Caco-2 (cell line): ENCODE measurements at regions not wholly inside any gene's neighbourhood (a gene's known extent, or its start where the extent isn't known, plus 50 kb on each side); places are given as distances from the start of the nearest gene placed in this dataset.

Experiments used
- BruUV-seq: library from RNA; stranded (reverse); fragments of 400-500 nt; replicated peaks from 2 replicates; lab custom pipeline; 2021; lab: Mats Ljungman, UMichigan
- CTCF ChIA-PET: fragments of 300-600 bp; sonication (Branson Sonifier 250); formaldehyde crosslinking; loops from one replicate; lab custom pipeline; 2022; ENCODE audit warnings: antibody characterized with exemption; lab: Charles Lee
- POLR2A ChIA-PET: fragments of 300-600 bp; sonication (Branson Sonifier 250); formaldehyde crosslinking; loops from one replicate; lab custom pipeline; 2022; ENCODE audit warnings: antibody characterized with exemption; lab: Charles Lee
- DNase-seq, 2 experiments: peaks; one replicate each; pipeline versions ENCODE4 v3.0.0 to v3.0.0-alpha.2; 2020 to 2022
- H3K27me3 ChIP-seq: replicated peaks from 2 replicates; pipeline ENCODE4 v1.6.0; 2011; ENCODE audit warnings: low read length; ENCODE audit not compliant: control insufficient read depth, insufficient read depth
- H3K36me3 ChIP-seq: 2 replicates; pipeline ENCODE4 v1.5.1; 2011; ENCODE audit warnings: low read length; ENCODE audit not compliant: control insufficient read depth, insufficient read depth
- H3K4me1 ChIP-seq: fragments of 250-450 bp; sonication (Bioruptor Pico); 2 replicates; pipeline ENCODE4 v1.5.1; 2020; ENCODE audit warnings: mild to moderate bottlenecking
- H3K4me3 ChIP-seq: 2 replicates; pipeline ENCODE4 v1.5.1; 2011; ENCODE audit warnings: low read depth, mild to moderate bottlenecking, control low read depth, low read length
- H3K9me3 ChIP-seq: fragments of 250-450 bp; sonication (Bioruptor Pico); 2 replicates; pipeline ENCODE4 v1.5.1; 2020; ENCODE audit warnings: mild to moderate bottlenecking, moderate library complexity
- H3K27ac Mint-ChIP-seq: one replicate; pipeline ENCODE4 v1.8.0; 2022; ENCODE audit warnings: mixed read lengths; ENCODE audit not compliant: unreplicated experiment
- H3K27me3 Mint-ChIP-seq: one replicate; pipeline ENCODE4 v1.8.0; 2022; ENCODE audit warnings: mixed read lengths; ENCODE audit not compliant: insufficient read depth, unreplicated experiment
- H3K36me3 Mint-ChIP-seq: one replicate; pipeline ENCODE4 v1.8.0; 2022; ENCODE audit warnings: mild to moderate bottlenecking, mixed read lengths; ENCODE audit not compliant: insufficient read depth, unreplicated experiment
- H3K4me1 Mint-ChIP-seq: one replicate; pipeline ENCODE4 v1.8.0; 2022; ENCODE audit warnings: low read depth, mixed read lengths; ENCODE audit not compliant: unreplicated experiment
- H3K4me3 Mint-ChIP-seq: one replicate; pipeline ENCODE4 v1.8.0; 2022; ENCODE audit warnings: mild to moderate bottlenecking, moderate library complexity, mixed read lengths; ENCODE audit not compliant: unreplicated experiment
- H3K9me3 Mint-ChIP-seq: one replicate; pipeline ENCODE4 v1.8.0; 2022; ENCODE audit warnings: mixed read lengths; ENCODE audit not compliant: unreplicated experiment
- intact Hi-C: fragments of 100-400 bp; cut with micrococcal nuclease; formaldehyde crosslinking; loops from one replicate; pipeline ENCODE4 v1.10.0; 2022; ENCODE audit not compliant: unreplicated experiment
- TF ChIP-seq, protein P1 (sequence below), 2 experiments: fragments of 200-600 bp in 1 of 2; IDR thresholded peaks; 1 replicate in 1 of 2; 2 replicates in 1 of 2; pipeline versions ENCODE4 v1.5.1 to v1.8.0; 2011 to 2022; ENCODE audit warnings: antibody characterized with exemption in 1 of 2, control low read depth in 1 of 2, inconsistent platforms in 1 of 2, low read depth in 1 of 2, low read length in 1 of 2, mild to moderate bottlenecking in 1 of 2, moderate library complexity in 1 of 2; ENCODE audit not compliant: insufficient read depth in 1 of 2, severe bottlenecking in 1 of 2, unreplicated experiment in 1 of 2

DNA sequence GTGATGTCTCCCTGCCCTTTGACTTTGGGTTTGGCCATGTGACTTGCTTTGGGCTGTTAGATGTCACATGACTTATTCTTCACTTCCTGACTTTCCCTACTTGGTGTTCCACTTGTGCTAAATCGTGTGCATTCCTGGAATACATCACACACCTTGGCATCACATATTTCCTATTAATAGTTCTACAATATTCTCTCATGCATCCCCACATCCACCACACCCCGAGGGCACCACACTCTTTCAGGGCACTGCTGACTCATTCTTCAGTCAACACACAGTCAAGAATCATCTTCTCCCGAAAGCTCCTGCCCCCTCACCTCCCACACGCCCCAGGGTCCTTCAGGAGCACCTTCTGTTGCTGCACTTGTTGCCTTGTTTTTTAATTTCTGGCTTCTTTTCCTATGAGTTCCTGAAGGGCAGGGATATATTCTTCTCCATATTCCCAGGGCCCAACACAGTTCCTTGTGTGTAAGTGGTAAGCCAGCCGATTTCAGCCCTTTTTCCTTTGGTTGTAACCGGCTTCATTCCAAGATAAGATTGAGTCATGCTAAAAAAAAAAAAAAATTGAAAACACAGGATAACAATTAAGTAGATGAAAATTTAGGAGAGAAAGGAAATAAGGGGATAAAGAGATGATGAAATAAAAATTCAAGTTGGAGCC lies 341.4 kb downstream of the SLC4A3 start:
- no peaks in the 10 kb centered on the region for H3K4me1 ChIP-seq
- H3K27me3 Mint-ChIP-seq: peaks cover 3% of the 10 kb centered on the region
- H3K4me1 Mint-ChIP-seq: no peaks in the 10 kb centered on the region
- ChIA-PET CTCF (no interaction called here), POLR2A (no interaction called here)
- H3K4me3 Mint-ChIP-seq: no peak overlapping the region
- no peaks in the 10 kb centered on the region for H3K9me3 ChIP-seq
- intact Hi-C loops: no loop called here
- no peak for DNase-seq
- no TSS peak for BruUV-seq
- H3K36me3 ChIP-seq: no peaks in the 10 kb centered on the region
- TF ChIP-seq, protein P1, sequence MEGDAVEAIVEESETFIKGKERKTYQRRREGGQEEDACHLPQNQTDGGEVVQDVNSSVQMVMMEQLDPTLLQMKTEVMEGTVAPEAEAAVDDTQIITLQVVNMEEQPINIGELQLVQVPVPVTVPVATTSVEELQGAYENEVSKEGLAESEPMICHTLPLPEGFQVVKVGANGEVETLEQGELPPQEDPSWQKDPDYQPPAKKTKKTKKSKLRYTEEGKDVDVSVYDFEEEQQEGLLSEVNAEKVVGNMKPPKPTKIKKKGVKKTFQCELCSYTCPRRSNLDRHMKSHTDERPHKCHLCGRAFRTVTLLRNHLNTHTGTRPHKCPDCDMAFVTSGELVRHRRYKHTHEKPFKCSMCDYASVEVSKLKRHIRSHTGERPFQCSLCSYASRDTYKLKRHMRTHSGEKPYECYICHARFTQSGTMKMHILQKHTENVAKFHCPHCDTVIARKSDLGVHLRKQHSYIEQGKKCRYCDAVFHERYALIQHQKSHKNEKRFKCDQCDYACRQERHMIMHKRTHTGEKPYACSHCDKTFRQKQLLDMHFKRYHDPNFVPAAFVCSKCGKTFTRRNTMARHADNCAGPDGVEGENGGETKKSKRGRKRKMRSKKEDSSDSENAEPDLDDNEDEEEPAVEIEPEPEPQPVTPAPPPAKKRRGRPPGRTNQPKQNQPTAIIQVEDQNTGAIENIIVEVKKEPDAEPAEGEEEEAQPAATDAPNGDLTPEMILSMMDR (IDR thresholded peaks at IDR 0.05; ENCODE audit: insufficient read depth in 1 of 2, low read depth in 1 of 2, low read length in 1 of 2, severe bottlenecking in 1 of 2, unreplicated experiment in 1 of 2): no peak
- no peaks in the 10 kb centered on the region for H3K36me3 Mint-ChIP-seq
- H3K27me3 ChIP-seq: no peaks in the 10 kb centered on the region
- no peaks in the 10 kb centered on the region for H3K9me3 Mint-ChIP-seq
- H3K4me3 ChIP-seq: no peak overlapping the region
- no peak overlapping the region for H3K27ac Mint-ChIP-seq

DNA sequence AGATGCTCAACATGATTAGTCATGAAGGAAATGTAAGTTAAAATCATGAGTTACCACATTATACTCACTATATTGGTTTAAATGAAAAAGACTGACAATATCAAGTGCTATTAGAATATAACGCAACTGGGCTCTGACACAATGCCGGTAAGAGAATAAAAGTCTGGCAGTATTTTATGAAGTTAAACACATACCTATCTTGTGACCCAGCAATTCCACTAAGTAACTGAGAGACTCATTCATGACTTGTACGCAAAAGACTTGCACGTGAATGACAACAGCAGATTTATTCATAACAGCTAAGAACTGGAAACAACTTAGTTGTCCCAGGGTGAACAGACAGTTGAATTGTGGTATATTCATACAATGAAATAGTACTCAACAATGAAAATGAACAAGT lies 342.1 kb downstream of the SLC4A3 start:
- Histone ChIP-seq H3K4me1 (no peaks in the 10 kb centered on the region), H3K27me3 (no peaks in the 10 kb centered on the region), H3K36me3 (no peaks in the 10 kb centered on the region), H3K4me3 (no peak overlapping the region), H3K9me3 (no peaks in the 10 kb centered on the region)
- POLR2A ChIA-PET: no interaction called here
- BruUV-seq: no TSS peak
- no peak for DNase-seq
- Mint-ChIP-seq H3K4me1 (no peaks in the 10 kb centered on the region), H3K9me3 (no peaks in the 10 kb centered on the region), H3K36me3 (no peaks in the 10 kb centered on the region), H3K4me3 (no peak overlapping the region), H3K27me3 (peaks cover 5% of the 10 kb centered on the region), H3K27ac (no peak overlapping the region)
- CTCF ChIA-PET: no interaction called here
- TF ChIP-seq, protein P1 (IDR thresholded peaks at IDR 0.05; ENCODE audit: insufficient read depth in 1 of 2, low read depth in 1 of 2, low read length in 1 of 2, severe bottlenecking in 1 of 2, unreplicated experiment in 1 of 2): no peak
- intact Hi-C loops: no loop called here

DNA sequence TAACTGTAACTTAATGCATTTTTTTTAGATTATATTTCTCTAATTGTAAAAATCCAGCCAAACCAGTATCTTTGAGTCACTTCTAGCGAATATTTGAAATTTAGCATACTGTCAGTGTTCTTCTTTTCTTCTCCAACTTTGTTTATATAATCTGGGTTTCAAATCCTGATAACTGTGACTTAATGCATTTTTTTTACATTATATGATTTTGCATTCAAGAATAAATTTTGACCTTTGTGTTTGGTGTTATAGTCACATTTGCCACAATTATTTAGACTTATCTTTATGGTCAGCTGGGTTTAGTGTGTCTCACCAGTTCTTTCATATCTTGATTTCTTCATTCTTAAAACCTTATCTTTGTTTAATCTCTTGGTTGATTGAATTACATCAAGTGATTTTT lies 345.7 kb downstream of the SLC4A3 start:
- TF ChIP-seq, protein P1 (IDR thresholded peaks at IDR 0.05; ENCODE audit: insufficient read depth in 1 of 2, low read depth in 1 of 2, low read length in 1 of 2, severe bottlenecking in 1 of 2, unreplicated experiment in 1 of 2): no peak

More for the DNA sequence above, 345.7 kb downstream of the SLC4A3 start:
- no peaks in the 10 kb centered on the region for H3K27me3 ChIP-seq
- intact Hi-C loops: no loop called here
- H3K36me3 ChIP-seq: no peaks in the 10 kb centered on the region
- H3K4me3 ChIP-seq: no peak overlapping the region
- Mint-ChIP-seq H3K4me3 (no peak overlapping the region), H3K27ac (no peak overlapping the region), H3K9me3 (no peaks in the 10 kb centered on the region), H3K36me3 (no peaks in the 10 kb centered on the region), H3K27me3 (peaks cover 2% of the 10 kb centered on the region), H3K4me1 (no peaks in the 10 kb centered on the region)
- no peaks in the 10 kb centered on the region for H3K4me1 ChIP-seq
- no peak for DNase-seq
- ChIA-PET CTCF (no interaction called here), POLR2A (no interaction called here)
- BruUV-seq: no TSS peak
- H3K9me3 ChIP-seq: no peaks in the 10 kb centered on the region
